VCaP (cell line): ENCODE measurements at regions not wholly inside any gene's neighbourhood (a gene's known extent, or its start where the extent isn't known, plus 50 kb on each side); places are given as distances from the start of the nearest gene placed in this dataset.

Experiments
- H3K27ac ChIP-seq: fragments of 450-650 bp; 2 replicates; pipeline ENCODE4 v1.5.1; 2017
- TF ChIP-seq, protein P1 (sequence below): fragments of 450-650 bp; conservative IDR thresholded peaks from 2 replicates; pipeline ENCODE4 v1.5.1; 2017; ENCODE audit warnings: mild to moderate bottlenecking, moderate library complexity

DNA sequence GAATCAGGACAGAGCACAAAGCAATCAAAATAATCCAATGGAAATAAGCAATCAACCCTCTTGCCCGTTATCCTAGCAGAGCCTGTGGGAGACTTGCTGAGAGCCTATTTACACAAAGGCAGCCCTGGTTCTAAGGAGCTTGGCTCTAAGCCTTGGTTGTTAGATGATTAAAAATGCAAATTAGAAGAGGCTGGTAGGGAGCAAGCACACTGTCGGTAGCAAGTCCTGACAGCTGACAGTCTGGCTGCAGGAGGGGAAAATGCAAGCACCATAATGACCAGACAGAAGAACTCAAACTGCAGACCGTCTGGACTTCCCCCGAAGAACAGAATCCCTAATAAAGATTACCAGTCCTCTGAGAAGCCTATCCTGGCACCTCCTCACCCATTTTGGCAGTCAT lies 131.8 kb upstream of the CTTNBP2 start:
- no peak overlapping the region for H3K27ac ChIP-seq
- TF ChIP-seq, protein P1, sequence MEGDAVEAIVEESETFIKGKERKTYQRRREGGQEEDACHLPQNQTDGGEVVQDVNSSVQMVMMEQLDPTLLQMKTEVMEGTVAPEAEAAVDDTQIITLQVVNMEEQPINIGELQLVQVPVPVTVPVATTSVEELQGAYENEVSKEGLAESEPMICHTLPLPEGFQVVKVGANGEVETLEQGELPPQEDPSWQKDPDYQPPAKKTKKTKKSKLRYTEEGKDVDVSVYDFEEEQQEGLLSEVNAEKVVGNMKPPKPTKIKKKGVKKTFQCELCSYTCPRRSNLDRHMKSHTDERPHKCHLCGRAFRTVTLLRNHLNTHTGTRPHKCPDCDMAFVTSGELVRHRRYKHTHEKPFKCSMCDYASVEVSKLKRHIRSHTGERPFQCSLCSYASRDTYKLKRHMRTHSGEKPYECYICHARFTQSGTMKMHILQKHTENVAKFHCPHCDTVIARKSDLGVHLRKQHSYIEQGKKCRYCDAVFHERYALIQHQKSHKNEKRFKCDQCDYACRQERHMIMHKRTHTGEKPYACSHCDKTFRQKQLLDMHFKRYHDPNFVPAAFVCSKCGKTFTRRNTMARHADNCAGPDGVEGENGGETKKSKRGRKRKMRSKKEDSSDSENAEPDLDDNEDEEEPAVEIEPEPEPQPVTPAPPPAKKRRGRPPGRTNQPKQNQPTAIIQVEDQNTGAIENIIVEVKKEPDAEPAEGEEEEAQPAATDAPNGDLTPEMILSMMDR, result no peak

GRCh38 chr7:118006979-118007378 lies 133.7 kb upstream of the CTTNBP2 start:
- TF ChIP-seq, protein P1, result no peak
- H3K27ac ChIP-seq, result no peak overlapping the region

DNA sequence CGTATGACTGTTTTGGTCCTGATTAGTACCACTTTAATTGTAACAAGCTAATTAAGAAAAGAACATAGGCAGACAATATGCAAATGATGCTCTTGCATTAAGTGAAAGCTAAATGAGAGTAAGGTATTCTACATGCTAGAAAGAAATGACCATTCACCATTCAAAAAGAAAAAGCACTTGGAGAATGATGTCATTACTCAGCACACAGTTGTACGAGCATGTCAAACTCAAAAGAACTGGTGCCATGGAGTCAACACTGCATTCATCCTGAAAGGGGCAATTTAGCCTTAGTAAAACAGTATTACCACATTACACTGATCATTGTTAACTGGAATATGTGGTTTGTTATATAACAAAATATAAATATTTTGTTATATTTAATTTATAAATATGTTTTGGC lies 136.2 kb upstream of the CTTNBP2 start:
- TF ChIP-seq, protein P1, result no peak
- no peak overlapping the region for H3K27ac ChIP-seq

DNA sequence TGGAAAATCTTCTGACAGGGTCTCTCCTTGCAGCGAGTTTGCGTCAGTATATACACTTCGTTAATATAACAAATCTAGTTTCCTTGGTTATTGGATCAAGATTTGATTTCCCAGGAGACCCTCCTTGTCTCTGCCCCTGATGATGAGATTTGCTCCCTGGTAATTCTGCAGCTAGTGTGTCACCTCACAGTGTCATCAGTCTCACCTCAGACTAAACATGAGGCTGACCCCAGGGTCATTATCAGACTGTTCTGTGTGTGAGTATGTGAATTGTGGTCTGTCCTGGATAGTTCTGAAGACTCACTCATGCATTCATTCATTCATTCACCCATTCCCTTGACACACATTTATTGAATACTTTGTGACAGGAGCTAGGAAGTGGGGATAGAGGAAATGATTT lies 138.4 kb upstream of the CTTNBP2 start:
- TF ChIP-seq, protein P1, result no peak
- H3K27ac ChIP-seq, result no peak overlapping the region

DNA sequence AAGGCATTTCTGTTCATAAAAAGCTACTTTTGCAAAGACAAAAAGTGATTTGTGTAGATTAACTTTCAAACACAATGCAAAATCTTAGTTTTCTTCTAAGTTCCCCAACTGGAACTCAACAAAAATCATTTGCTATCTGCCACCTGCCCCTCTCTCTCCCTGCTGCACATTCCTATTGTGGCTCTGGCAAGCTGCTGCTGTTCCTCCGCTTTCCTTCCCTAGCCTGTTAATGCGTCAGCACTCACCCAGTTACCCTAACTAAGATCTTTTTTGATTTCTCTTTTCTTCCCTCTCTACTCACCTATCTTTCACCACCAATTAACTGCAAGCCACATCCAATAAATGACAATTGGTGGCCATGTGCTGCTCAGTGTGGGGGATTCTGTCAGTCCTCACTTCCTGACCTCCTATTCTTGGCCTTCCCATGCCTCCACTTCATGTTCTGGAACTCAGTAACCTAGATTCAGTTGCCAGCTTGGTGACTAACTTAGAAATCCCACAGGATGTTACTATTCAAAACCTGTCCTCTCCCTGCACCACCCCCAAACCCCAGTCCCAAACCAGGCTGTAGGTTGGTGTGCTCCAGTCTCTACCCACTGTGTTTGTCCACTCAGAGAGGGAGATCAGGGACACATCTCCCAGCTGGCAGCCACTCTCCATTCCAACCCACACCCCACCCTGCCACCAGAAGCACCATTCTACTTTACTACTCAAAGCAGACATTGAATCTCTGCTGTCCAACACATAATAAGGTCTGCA lies 140.2 kb upstream of the CTTNBP2 start:
- no peak overlapping the region for H3K27ac ChIP-seq
- TF ChIP-seq, protein P1, result no peak

DNA sequence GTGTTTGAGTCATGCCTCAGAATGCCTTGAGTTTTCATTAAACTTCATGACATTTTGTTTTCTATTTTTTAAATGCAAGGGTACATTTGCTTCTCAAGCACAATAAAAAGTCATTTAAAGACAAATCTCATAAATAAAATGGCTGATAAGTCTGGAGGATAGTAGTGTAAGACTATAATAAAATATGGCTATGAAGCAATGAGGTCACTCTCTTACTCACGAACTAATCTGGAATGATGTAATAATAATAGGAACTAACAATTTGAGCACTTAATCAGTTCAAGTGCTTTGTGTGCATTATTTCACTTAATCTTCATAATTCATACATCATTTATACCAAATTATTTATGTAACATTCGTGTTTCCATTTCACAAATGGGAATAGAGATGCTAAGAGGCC lies 149.3 kb upstream of the CTTNBP2 start:
- TF ChIP-seq, protein P1, result no peak
- H3K27ac ChIP-seq, result no peak overlapping the region

DNA sequence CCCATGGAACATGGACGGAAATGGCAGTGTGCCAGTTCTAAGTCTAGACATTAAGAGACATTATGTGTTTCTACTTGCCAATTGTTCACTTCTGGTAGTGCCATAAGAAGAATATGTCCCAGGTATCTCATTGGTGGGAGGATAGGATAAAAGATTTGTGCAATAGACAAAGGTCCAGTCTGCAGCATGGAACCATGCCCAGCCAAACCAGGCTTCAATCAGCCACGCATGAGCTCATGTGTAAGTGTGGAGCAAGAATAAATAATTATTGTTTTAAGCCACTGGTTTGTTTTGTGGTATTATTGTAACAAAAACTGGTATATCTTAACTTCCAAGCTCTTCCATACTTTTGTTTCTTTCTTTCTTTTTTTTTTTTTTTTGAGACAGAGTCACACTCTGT lies 153.6 kb upstream of the CTTNBP2 start:
- H3K27ac ChIP-seq, result no peak overlapping the region
- TF ChIP-seq, protein P1, result no peak
